ENCODE measurements at regions not wholly inside any gene's neighbourhood (a gene's known extent, or its start where the extent isn't known, plus 50 kb on each side); places are given as distances from the start of the nearest gene placed in this dataset.

- DNase-seq (ENCODE audit: low read depth) = no peak
- no peak for TF ChIP-seq CTCF (IDR thresholded peaks at IDR 0.05; ENCODE audit: insufficient read depth, low read depth, low read length, missing control alignments)
- H3K4me3 ChIP-seq (ENCODE audit: low read length) = no peak overlapping the region
Measured at GRCh38 chr3:187823746-187824145, 78.5 kb upstream of the BCL6 start.

GRCh38 chr3:187827723-187828122 lies 82.5 kb upstream of the BCL6 start:
- no peak for TF ChIP-seq CTCF (IDR thresholded peaks at IDR 0.05; ENCODE audit: insufficient read depth, low read depth, low read length, missing control alignments)
- no peak for DNase-seq (ENCODE audit: low read depth)
- no peak overlapping the region for H3K4me3 ChIP-seq (ENCODE audit: low read length)

- TF ChIP-seq CTCF (IDR thresholded peaks at IDR 0.05; ENCODE audit: insufficient read depth, low read depth, low read length, missing control alignments) = no peak
- no peak overlapping the region for H3K4me3 ChIP-seq (ENCODE audit: low read length)
- no peak for DNase-seq (ENCODE audit: low read depth)
Measured at GRCh38 chr3:187828579-187829452, 83.5 kb upstream of the BCL6 start.

- DNase-seq (ENCODE audit: low read depth) = peak; percentile 75
- TF ChIP-seq CTCF (IDR thresholded peaks at IDR 0.05; ENCODE audit: insufficient read depth, low read depth, low read length, missing control alignments) = no peak
- no peak overlapping the region for H3K4me3 ChIP-seq (ENCODE audit: low read length)
Measured at GRCh38 chr3:187830181-187830580, 84.9 kb upstream of the BCL6 start.

GRCh38 chr3:187831125-187832051 lies 86.1 kb upstream of the BCL6 start:
- H3K4me3 ChIP-seq (ENCODE audit: low read length) = no peak overlapping the region
- no peak for TF ChIP-seq CTCF (IDR thresholded peaks at IDR 0.05; ENCODE audit: insufficient read depth, low read depth, low read length, missing control alignments)
- DNase-seq (ENCODE audit: low read depth) = no peak

GRCh38 chr3:187832202-187832601 lies 86.9 kb upstream of the BCL6 start:
- H3K4me3 ChIP-seq (ENCODE audit: low read length) = no peak overlapping the region
- TF ChIP-seq CTCF (IDR thresholded peaks at IDR 0.05; ENCODE audit: insufficient read depth, low read depth, low read length, missing control alignments) = no peak
- no peak for DNase-seq (ENCODE audit: low read depth)
